ENCODE measurements at regions not wholly inside any gene's neighbourhood (a gene's known extent, or its start where the extent isn't known, plus 50 kb on each side); places are given as distances from the start of the nearest gene placed in this dataset.

DNA sequence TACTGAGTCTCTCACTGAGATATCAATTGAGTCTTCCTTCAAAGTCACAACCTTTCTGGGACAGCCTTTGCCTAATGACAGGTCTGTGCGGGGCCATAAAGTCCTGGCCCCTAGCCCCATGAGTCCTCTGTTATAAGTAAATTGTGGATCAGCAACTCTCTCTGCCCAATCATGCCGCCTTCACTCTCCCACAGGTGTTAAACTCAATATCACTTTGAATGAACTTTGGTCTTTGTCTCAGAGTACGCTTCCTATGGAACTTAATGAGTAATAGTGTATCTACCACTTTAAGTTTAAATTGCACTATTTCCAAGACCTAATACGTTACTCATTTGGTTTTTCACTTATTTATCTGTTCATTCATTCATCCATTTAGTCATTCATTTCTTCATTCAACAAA, 826.4 kb downstream of the TUSC7 start:
- no peak for DNase-seq

GRCh38 chr3:117537949-117538348, 828.4 kb downstream of the TUSC7 start:
- DNase-seq = no peak

DNA sequence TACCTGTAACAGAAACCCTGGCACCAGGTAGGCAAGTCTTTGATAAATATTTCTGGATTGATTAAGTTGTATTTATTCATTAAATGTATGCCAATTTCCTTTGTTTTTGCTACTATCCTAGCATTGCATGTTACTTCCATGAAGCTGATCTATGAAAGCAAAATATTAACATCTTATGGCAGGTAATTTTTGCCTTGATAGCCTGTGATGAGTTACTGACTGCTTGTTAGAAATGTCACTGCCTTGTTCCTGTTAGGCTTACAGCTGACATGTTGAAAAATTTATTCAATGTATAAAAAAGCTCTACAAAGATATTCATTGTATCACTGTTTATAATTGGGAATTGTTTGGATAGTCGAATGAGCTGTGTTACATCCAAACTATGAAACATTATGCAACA, 830.1 kb downstream of the TUSC7 start:
- no peak for DNase-seq

GRCh38 chr3:117540597-117540996, 831.0 kb downstream of the TUSC7 start:
- no peak for DNase-seq

GRCh38 chr3:117541721-117542120, 832.1 kb downstream of the TUSC7 start:
- DNase-seq = no peak

DNA sequence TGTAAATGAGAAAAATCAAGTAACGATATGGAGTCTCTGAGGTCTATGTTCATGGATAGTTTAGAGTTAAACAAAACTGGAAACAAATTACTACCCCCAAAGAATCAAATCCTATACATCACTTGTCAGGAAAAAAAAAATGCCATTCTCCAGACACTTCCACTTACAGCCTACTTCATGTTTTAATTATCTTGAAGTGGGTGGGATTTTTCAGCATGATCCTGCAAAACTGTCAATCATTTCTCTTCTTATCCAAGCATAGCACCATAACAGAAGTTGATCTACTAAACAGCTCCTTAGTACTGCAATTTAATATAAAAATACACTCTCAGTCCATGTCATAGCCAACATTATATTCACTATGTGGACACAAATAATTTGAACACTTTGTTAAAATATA, 833.9 kb downstream of the TUSC7 start:
- no peak for DNase-seq

DNA sequence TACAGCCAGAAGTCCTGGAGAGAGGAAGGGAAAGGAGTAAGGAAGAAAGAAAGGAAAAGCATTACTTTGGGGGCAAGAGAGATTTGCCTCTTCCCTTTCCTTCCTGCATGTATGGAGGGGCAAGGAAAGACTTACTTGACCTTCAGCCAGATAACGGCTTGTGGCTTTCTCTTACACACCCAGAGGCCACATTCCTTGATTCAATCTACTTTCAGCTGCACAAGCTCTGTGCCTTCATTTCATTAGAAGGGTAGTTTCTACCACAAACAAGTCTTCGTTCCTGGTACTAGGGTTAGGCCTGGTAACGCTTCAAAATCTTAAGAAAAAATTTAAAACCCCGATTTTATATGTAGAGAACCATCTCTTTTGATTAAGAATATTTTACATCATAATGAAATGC, 835.9 kb downstream of the TUSC7 start:
- DNase-seq = no peak

DNA sequence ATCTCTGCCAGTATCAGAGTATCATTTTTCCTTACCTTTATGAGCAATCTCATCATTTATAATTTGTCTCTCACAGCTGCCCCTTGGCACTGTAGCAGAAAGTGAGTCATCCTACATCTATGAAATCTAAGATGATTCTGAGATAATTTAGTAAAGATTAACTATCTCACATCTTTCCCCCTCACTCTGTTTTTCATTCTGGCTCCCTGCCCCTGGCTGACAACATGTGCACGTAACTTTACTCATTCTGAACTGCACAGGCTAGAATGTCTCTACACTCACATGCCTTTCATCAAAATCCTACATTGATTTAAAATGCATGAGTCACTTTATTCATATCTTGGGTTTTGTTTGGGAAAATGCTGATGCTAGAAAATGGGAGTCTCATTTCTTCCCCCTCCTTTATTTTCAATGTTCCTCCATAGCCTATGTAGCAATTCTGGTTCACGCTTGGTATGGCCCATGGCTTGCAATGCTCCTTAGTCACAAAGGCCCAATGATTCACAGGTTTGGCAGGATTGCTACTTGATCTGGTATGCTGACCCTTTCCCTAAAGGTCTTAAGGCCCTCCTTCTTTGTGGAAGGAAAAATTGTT, 838.5 kb downstream of the TUSC7 start:
- DNase-seq = no peak

GRCh38 chr3:117548600-117548999, 839.0 kb downstream of the TUSC7 start:
- DNase-seq = no peak

DNA sequence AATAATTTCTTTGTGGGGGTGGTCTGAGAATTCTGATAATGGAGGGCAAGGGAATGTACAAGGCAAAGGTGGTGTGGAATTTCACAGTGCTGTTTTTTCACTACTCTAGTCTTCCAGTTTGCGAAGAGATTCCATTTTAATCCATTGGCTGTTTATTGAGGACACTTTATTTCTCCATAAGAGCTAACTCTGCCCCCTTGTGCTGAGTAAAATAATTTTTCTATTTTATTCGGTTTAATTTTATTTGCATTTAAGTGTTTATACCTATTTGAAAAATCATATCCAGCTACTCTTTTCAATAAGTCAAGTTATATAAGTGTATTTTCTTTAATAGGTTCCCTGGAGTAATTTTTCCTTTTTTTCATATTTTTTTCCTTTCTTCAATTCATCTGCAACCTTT, 840.1 kb downstream of the TUSC7 start:
- DNase-seq = no peak

GRCh38 chr3:117550766-117551165, 841.2 kb downstream of the TUSC7 start:
- DNase-seq = no peak

- DNase-seq = no peak
Measured at GRCh38 chr3:117553461-117553860, 843.9 kb downstream of the TUSC7 start.

GRCh38 chr3:117556646-117557407, 847.2 kb downstream of the TUSC7 start:
- DNase-seq = no peak

GRCh38 chr3:117557464-117558090, 848.0 kb downstream of the TUSC7 start:
- no peak for DNase-seq

GRCh38 chr3:117558681-117559080, 849.1 kb downstream of the TUSC7 start:
- no peak for DNase-seq

DNA sequence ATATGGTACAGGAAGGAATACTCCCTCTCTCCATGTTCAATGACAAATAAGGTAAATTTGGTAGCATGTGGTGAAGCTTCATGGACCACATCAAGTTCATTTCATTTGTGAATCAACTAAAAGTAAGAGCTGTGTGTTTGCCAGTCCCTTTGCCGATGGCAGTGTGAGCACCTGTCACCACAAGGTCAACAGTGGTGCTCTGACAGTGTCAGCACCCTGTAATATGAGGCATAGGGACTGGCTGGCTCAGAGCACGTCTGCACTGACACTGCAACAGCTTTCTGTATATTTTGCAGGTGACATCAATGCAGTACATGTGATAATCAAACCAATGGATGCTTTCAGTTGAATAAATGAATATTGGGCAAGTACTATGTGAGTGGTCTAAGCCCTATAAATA, 852.4 kb downstream of the TUSC7 start:
- DNase-seq = no peak

DNA sequence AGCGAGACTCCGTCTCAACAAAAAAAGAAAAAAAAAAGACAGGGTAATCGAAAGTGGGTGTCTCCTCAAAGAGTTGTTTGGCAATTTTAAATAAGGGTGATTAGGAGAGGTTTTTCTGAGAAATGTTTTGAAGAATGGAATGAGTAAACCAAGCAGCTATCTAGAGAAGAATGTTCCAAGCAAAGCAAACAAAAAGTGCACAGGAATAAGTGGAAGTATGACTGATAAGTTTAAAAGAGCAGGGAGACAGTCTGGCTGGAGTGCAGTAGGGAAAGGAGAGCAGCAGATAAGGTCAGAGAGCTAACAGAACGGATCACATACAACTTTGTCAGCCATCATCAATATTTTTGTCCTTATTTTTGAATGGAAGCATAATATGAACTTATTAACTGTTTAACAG, 853.5 kb downstream of the TUSC7 start:
- no peak for DNase-seq

- DNase-seq = no peak
Measured at GRCh38 chr3:117565777-117566176, 856.2 kb downstream of the TUSC7 start.

DNA sequence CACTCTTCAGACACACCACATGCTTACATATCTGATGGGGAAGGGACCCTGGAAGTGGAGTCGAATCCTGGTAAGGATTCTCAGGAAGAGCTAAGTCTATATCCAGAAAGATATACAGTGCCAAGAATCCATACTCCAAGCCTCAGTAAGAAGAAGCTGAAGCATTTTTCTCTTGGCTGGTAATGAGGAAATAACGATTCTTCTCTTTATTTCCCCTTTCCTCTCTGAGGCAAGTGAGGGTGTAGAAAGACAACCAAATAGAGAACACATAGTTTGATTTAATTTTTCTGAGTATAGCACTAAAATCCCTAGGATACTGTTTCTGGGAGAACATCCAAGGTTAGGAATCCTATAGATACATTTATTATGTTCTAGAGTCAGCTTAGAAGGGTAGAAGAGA, 857.3 kb downstream of the TUSC7 start:
- no peak for DNase-seq

DNA sequence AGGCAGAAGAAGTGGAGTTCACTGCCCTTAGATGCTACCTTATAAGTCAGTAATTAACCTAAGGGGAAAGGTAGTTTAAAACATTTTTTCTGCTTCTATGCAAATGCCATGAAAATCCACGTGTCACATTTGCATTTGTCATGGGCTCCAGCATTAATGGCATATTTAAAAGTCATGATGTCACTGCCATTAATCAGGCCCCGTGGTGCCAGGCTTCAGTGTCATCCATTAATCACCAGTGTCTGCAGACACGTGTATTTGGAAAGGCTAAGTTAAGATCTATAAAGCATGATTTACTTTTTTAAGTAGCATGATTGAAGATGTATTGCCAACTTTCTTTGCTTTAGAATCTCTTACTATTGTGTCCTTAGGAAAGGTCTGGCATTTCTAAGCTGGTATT, 857.8 kb downstream of the TUSC7 start:
- DNase-seq = no peak

DNA sequence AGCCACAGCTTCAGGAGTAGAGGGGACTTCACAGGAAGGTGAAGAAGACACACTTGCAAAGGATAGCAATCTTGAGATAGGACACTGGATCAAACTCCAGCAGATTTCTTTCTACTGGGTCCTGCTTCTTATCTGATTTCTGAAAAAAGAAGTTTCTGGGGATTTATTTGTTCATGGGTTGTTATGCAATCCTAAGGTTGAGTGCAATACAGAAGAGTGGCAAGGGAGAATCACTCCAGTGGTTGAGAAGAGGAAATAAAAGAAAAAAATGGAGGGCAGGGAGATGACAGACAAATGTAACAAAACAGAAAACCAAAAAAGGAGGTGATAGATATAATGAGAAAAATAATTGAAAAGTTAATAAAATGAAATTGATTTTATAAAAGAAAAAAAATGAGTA, 858.3 kb downstream of the TUSC7 start:
- no peak for DNase-seq

GRCh38 chr3:117572786-117573185, 863.2 kb downstream of the TUSC7 start:
- no peak for DNase-seq

- no peak for DNase-seq
Measured at GRCh38 chr3:117580806-117581205, 871.2 kb downstream of the TUSC7 start.

DNA sequence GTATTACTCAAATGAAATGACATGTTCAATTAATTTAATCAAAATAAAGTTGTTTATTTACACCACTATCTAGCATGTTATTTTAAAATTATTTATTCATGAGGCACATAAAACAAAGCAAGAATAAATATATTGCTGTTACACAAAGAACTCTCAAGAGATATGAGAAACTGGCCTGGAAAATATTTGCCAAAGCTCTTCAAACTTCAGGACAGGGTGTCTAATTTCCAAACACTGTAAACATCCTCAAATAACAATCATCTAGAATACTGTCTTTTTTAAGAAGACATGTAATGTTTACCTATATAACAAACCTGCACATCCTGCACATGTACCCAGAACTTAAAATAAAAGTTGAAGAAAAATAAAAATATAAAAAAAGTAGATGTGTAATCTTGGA, 876.6 kb downstream of the TUSC7 start:
- DNase-seq = no peak

DNA sequence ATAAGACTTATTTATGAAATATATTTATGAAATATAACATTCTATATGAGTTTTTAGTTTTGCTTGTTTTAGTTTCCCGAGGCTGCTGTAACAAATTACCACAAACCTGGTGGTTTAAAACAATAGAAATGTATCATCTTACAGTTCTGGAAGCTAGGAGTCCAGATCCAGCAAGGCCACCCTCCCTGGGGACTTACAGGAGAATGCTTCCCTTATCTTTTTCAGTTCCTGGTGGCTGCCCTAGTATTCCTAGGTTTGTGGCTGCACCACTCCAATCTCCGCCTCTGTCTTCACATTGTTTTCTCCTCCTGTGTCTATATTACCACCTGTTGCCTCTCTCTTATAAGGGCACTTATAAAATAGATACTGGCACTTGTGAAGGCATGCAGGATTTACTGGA, 877.8 kb downstream of the TUSC7 start:
- no peak for DNase-seq

Data from NK-92 treated with Interleukin-12 subunit alpha and Interleukin-12 subunit beta, amount 100 ng/mL, for 24 hours (cell line).